ENCODE measurements at regions not wholly inside any gene's neighbourhood (a gene's known extent, or its start where the extent isn't known, plus 50 kb on each side); places are given as distances from the start of the nearest gene placed in this dataset.
"Not testable (repeated sequence)": the region's sequence is repeated elsewhere in the genome, so short reads cannot be mapped to it uniquely, and the experiment has no call there.

DNA sequence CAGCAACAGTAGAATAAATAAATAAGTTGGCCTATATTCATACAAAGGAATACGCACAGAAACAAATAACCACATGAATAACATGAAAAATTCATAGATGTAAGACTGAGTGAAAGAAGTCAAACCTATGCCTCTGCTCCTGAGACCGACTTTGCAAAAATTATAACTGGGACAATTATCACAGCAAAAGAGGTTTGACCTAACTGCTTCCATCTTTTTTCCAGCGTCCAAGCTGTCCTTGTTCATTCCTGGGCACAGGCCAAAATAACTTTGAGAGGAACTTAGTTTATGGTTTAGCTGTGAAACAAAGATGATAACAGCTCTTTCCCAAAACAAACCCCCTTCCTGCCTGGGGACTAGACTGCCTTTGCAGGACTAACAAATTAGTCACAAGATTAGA lies 109.6 kb upstream of the NBPF11 start:
- H3K4me3 ChIP-seq (ENCODE audit: low read depth, low read length); H3K9me3 ChIP-seq (ENCODE audit: control insufficient read depth, insufficient read depth, low read depth, low read length); H3K36me3 ChIP-seq (ENCODE audit: control insufficient read depth, insufficient read depth, low read length); H3K9ac ChIP-seq (ENCODE audit: low read length); H3K4me1 ChIP-seq (ENCODE audit: control insufficient read depth, insufficient read depth, low read length); H3K27ac ChIP-seq (ENCODE audit: low read depth, low read length); H3K27me3 ChIP-seq (ENCODE audit: control insufficient read depth, insufficient read depth, low read length): not testable (repeated sequence)

GRCh38 chr1:148257886-148258285 lies 105.8 kb upstream of the NBPF11 start:
- H3K27ac ChIP-seq (ENCODE audit: low read depth, low read length); H3K27me3 ChIP-seq (ENCODE audit: control insufficient read depth, insufficient read depth, low read length); H3K4me1 ChIP-seq (ENCODE audit: control insufficient read depth, insufficient read depth, low read length); H3K4me3 ChIP-seq (ENCODE audit: low read depth, low read length); H3K9ac ChIP-seq (ENCODE audit: low read length); H3K9me3 ChIP-seq (ENCODE audit: control insufficient read depth, insufficient read depth, low read depth, low read length); H3K36me3 ChIP-seq (ENCODE audit: control insufficient read depth, insufficient read depth, low read length): not testable (repeated sequence)

- H3K36me3 ChIP-seq (ENCODE audit: control insufficient read depth, insufficient read depth, low read length); H3K27ac ChIP-seq (ENCODE audit: low read depth, low read length): not testable (repeated sequence)
Observed at GRCh38 chr1:148254611-148255429, 102.7 kb upstream of the NBPF11 start.

GRCh38 chr1:148253808-148254207 lies 101.7 kb upstream of the NBPF11 start:
- H3K9ac ChIP-seq (ENCODE audit: low read length); H3K27ac ChIP-seq (ENCODE audit: low read depth, low read length); H3K4me1 ChIP-seq (ENCODE audit: control insufficient read depth, insufficient read depth, low read length); H3K36me3 ChIP-seq (ENCODE audit: control insufficient read depth, insufficient read depth, low read length); H3K9me3 ChIP-seq (ENCODE audit: control insufficient read depth, insufficient read depth, low read depth, low read length); H3K4me3 ChIP-seq (ENCODE audit: low read depth, low read length); H3K27me3 ChIP-seq (ENCODE audit: control insufficient read depth, insufficient read depth, low read length): not testable (repeated sequence)

More at GRCh38 chr1:148254611-148255429, 102.7 kb upstream of the NBPF11 start:
- not testable (repeated sequence) for H3K4me3 ChIP-seq (ENCODE audit: low read depth, low read length); H3K4me1 ChIP-seq (ENCODE audit: control insufficient read depth, insufficient read depth, low read length); H3K9ac ChIP-seq (ENCODE audit: low read length); H3K9me3 ChIP-seq (ENCODE audit: control insufficient read depth, insufficient read depth, low read depth, low read length); H3K27me3 ChIP-seq (ENCODE audit: control insufficient read depth, insufficient read depth, low read length)

GRCh38 chr1:148248798-148249197 lies 96.7 kb upstream of the NBPF11 start:
- H3K4me1 ChIP-seq (ENCODE audit: control insufficient read depth, insufficient read depth, low read length); H3K9me3 ChIP-seq (ENCODE audit: control insufficient read depth, insufficient read depth, low read depth, low read length); H3K4me3 ChIP-seq (ENCODE audit: low read depth, low read length); H3K36me3 ChIP-seq (ENCODE audit: control insufficient read depth, insufficient read depth, low read length); H3K27ac ChIP-seq (ENCODE audit: low read depth, low read length); H3K9ac ChIP-seq (ENCODE audit: low read length); H3K27me3 ChIP-seq (ENCODE audit: control insufficient read depth, insufficient read depth, low read length): not testable (repeated sequence)

DNA sequence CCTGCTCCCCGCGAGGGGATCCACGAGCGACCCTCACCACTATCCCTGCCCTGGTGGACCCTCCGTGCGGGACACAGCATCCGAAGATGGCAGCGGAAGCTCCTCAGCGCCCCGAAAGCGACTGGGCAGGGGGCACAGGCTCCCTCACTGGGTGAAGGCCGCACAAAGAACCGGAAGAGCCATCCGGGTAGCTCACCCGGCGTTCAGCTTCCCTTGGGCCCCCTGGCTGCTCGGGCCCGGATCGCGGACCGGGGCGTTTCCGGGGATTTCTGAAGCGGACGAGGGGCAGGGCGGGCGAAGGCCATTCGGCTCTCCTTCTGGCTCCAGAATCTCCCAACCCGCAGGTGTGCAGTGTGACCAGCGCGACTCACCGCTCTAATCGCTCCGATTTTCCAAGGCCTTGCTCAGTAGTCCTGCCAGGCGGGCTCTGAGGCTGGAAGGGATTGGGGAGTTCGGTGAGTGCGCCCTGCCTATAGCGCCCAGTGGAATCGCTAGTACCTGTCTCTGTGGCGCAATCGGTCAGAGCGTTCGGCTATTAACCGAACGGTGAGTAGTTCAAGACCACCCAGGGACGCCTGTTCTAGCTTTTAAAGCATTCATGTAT lies 94.3 kb upstream of the NBPF11 start:
- H3K4me1 ChIP-seq (ENCODE audit: control insufficient read depth, insufficient read depth, low read length); H3K27ac ChIP-seq (ENCODE audit: low read depth, low read length); H3K27me3 ChIP-seq (ENCODE audit: control insufficient read depth, insufficient read depth, low read length); H3K9ac ChIP-seq (ENCODE audit: low read length); H3K36me3 ChIP-seq (ENCODE audit: control insufficient read depth, insufficient read depth, low read length); H3K9me3 ChIP-seq (ENCODE audit: control insufficient read depth, insufficient read depth, low read depth, low read length): not testable (repeated sequence)
- peak overlapping the region; percentile 49; the same call in 1 of the 2 replicates for H3K4me3 ChIP-seq (ENCODE audit: low read depth, low read length)

GRCh38 chr1:148245843-148246242 lies 93.8 kb upstream of the NBPF11 start:
- not testable (repeated sequence) for H3K4me1 ChIP-seq (ENCODE audit: control insufficient read depth, insufficient read depth, low read length); H3K4me3 ChIP-seq (ENCODE audit: low read depth, low read length); H3K9ac ChIP-seq (ENCODE audit: low read length); H3K36me3 ChIP-seq (ENCODE audit: control insufficient read depth, insufficient read depth, low read length); H3K9me3 ChIP-seq (ENCODE audit: control insufficient read depth, insufficient read depth, low read depth, low read length); H3K27ac ChIP-seq (ENCODE audit: low read depth, low read length); H3K27me3 ChIP-seq (ENCODE audit: control insufficient read depth, insufficient read depth, low read length)

GRCh38 chr1:148245443-148245842 lies 93.4 kb upstream of the NBPF11 start:
- not testable (repeated sequence) for H3K36me3 ChIP-seq (ENCODE audit: control insufficient read depth, insufficient read depth, low read length); H3K4me1 ChIP-seq (ENCODE audit: control insufficient read depth, insufficient read depth, low read length); H3K27me3 ChIP-seq (ENCODE audit: control insufficient read depth, insufficient read depth, low read length); H3K4me3 ChIP-seq (ENCODE audit: low read depth, low read length); H3K9ac ChIP-seq (ENCODE audit: low read length); H3K9me3 ChIP-seq (ENCODE audit: control insufficient read depth, insufficient read depth, low read depth, low read length); H3K27ac ChIP-seq (ENCODE audit: low read depth, low read length)

DNA sequence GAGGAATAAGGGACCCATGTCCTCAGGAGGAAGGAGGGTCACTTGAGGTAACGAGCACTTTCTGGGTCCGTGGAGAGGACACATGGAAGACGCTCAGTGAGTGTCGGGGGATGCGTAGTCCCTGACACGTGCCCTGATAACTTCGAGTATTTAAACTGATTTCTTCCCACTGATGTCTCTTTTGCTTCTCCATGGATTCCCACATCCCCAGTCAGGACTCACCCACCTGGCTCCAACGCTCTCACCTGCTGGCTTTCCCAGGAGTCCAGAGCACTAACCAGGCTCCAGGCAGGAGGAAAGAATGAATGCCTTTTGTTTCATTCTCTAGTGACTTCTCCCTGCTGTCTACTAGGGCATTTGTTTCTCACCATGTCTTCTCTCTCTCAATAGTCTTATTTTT lies 81.2 kb upstream of the NBPF11 start:
- not testable (repeated sequence) for H3K4me3 ChIP-seq (ENCODE audit: low read depth, low read length); H3K4me1 ChIP-seq (ENCODE audit: control insufficient read depth, insufficient read depth, low read length); H3K27ac ChIP-seq (ENCODE audit: low read depth, low read length); H3K27me3 ChIP-seq (ENCODE audit: control insufficient read depth, insufficient read depth, low read length); H3K36me3 ChIP-seq (ENCODE audit: control insufficient read depth, insufficient read depth, low read length); H3K9me3 ChIP-seq (ENCODE audit: control insufficient read depth, insufficient read depth, low read depth, low read length); H3K9ac ChIP-seq (ENCODE audit: low read length)

- H3K9ac ChIP-seq (ENCODE audit: low read length); H3K27me3 ChIP-seq (ENCODE audit: control insufficient read depth, insufficient read depth, low read length); H3K4me1 ChIP-seq (ENCODE audit: control insufficient read depth, insufficient read depth, low read length); H3K9me3 ChIP-seq (ENCODE audit: control insufficient read depth, insufficient read depth, low read depth, low read length); H3K36me3 ChIP-seq (ENCODE audit: control insufficient read depth, insufficient read depth, low read length); H3K4me3 ChIP-seq (ENCODE audit: low read depth, low read length); H3K27ac ChIP-seq (ENCODE audit: low read depth, low read length): not testable (repeated sequence)
Observed at GRCh38 chr1:148228846-148229245, 76.8 kb upstream of the NBPF11 start.

DNA sequence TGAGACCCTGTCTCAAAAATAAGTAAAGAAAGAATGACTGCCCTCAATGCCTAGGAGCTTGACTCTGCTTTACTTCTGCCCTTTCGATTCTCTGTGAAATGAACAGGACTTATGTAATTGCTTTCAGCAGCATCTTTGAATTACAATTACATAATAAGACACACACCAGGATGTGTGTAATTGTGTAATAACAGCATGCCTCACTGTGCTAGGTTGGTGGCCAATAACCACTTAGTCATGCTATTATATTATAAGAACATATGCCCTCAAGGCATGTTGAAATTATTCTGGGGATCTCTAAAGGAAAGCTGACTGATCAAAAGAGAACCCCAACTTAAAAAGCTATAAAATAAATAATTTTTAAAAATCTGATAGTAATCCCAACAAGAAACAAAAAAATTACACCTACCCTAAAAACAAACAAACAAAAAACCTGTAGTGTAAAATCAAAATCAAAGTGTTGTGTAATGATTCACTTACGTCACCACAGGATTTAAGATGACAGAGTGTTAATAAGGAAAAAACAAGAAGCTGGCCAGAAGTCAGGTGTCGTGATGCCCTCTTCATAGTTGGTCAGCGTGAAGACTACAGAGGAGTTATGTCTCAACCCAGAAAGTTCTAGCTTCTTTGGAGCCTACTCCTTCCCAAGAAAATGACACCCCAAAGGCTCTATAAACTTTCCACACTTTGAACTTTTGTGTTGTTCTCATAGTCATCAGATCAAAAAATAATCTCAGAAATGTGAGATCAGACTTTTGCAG lies 70.5 kb upstream of the NBPF11 start:
- H3K27ac ChIP-seq (ENCODE audit: low read depth, low read length); H3K9ac ChIP-seq (ENCODE audit: low read length): not testable (repeated sequence)

More for the DNA sequence above, 70.5 kb upstream of the NBPF11 start:
- not testable (repeated sequence) for H3K4me3 ChIP-seq (ENCODE audit: low read depth, low read length); H3K27me3 ChIP-seq (ENCODE audit: control insufficient read depth, insufficient read depth, low read length); H3K36me3 ChIP-seq (ENCODE audit: control insufficient read depth, insufficient read depth, low read length); H3K4me1 ChIP-seq (ENCODE audit: control insufficient read depth, insufficient read depth, low read length); H3K9me3 ChIP-seq (ENCODE audit: control insufficient read depth, insufficient read depth, low read depth, low read length)
